HG02870 (cell line): ENCODE measurements at regions not wholly inside any gene's neighbourhood (a gene's known extent, or its start where the extent isn't known, plus 50 kb on each side); places are given as distances from the start of the nearest gene placed in this dataset.
"Not testable (repeated sequence)": the region's sequence is repeated elsewhere in the genome, so short reads cannot be mapped to it uniquely, and the experiment has no call there.

ENCODE experiments used
- ATAC-seq: cut with Tn5 transposase; IDR thresholded peaks from one replicate; pipeline ENCODE4 v1.9.1; 2021; ENCODE audit warnings: mild to moderate bottlenecking, moderate library complexity; ENCODE audit not compliant: unreplicated experiment

DNA sequence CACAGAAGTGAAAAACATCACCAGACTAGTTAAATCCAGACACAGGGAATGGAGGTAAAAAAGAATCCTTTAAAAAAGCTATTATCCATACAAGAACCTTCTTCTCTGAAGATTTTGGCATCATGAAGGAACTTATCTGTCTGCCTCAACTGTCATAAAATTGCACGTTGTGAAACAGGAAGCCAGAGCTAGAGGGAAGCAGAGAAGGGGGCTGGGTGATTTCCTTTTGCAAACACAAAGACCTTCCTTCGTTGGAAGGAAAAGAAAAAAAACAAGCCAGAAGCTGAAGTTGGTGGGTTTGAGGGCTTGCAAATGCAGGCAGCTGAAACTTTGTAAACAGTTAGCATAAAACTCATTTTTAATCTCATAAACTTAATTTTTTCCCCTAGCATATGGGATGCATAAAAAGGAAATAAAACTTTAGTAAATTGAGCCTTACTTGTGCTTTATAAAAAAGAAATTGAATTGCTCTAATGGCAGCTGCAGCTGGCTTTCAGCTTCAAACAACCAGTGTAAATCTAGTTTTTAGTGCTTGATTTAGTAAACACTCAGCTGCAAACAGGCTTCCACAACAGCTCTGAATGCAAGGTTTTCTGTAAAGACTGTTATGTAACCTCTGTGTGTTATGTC, 101.6 kb downstream of the OTUD1 start:
- ATAC-seq = no peak

- ATAC-seq = no peak
Measured at GRCh38 chr10:23543691-23544380, 105.0 kb downstream of the OTUD1 start.

GRCh38 chr10:23545866-23546265, 107.0 kb downstream of the OTUD1 start:
- not testable (repeated sequence) for ATAC-seq

GRCh38 chr10:23556727-23557440, 118.0 kb downstream of the OTUD1 start:
- no peak for ATAC-seq

DNA sequence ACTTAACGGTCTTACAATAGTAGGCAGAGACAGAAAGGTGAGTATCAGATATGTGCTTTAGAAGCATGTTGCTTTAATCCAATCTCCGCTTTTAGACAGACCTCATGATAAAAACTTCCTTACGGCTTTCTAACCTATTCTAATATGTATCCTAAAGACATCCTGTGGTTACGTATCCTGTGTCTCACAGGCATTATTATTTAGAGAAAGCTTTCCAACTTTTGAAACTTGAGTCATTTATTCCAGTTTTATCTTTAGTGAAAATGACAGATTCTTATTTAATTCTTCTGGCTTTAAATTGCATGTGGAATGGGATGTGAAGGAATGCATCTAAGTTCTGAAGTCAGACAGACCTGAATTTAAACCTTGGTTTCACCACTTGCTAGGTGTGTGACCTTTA, 118.9 kb downstream of the OTUD1 start:
- no peak for ATAC-seq

- ATAC-seq = no peak
Measured at GRCh38 chr10:23558361-23558799, 119.5 kb downstream of the OTUD1 start.

DNA sequence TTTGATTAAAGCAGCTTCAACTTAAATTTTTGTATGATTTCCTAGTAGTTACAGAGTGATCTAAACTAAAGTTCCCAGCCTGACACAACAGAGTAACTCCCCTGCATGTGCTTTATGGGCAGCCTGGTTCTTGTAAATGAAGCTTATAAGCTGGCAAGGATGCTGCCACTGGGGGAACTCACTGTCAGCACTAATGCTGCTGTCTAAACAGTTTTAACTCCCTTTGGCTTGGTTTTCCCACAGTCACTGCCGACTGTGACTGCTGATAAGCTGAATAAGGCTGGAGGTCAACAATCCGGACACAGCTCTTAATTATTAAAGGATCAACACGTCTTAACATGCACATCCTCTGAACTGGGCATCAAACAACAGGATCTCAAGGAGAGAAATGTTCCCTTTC, 130.1 kb downstream of the OTUD1 start:
- no peak for ATAC-seq

DNA sequence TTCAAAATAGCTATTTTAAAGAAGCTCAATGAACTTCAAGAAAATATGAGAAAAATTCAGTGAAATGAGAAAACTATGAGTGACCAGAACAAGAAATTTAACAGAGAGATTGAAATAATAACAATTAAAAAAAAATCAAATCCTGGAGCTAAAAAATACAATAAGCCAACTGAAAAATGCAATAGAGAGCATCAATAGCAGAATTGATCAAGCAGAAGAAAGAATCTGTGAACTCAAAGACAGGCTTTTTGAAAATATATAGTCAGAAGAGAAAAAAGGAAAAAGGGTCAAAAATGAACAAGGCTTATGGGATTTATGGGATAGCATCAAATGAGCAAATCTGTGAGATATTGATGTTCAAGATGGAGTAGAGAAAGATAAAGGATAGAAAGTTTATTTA, 133.0 kb downstream of the OTUD1 start:
- no peak for ATAC-seq

DNA sequence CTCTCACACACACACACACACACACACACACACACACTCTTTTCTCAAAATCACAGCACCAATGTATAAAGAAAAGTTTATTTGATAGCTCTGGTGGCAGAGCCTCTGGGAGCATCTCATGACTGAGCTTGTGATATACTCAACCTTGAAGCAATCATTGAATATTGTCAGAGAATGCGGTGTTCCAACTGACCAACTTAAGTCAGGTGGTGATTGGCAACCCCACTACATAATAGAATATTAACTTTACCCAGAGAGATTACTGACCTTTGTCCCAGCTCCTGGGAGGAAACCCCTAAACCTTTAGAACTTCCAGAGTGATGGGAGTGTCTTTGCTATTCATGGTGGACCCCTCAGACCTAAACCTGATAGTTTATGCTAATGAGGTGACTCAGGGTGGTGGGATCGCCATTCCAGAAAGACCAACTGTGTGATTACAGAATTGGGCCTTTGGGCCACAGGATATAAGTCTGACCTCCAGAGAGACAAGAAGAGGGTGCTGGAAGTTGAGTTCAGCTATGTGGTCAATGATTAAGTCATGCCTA, 143.1 kb downstream of the OTUD1 start:
- ATAC-seq = no peak

DNA sequence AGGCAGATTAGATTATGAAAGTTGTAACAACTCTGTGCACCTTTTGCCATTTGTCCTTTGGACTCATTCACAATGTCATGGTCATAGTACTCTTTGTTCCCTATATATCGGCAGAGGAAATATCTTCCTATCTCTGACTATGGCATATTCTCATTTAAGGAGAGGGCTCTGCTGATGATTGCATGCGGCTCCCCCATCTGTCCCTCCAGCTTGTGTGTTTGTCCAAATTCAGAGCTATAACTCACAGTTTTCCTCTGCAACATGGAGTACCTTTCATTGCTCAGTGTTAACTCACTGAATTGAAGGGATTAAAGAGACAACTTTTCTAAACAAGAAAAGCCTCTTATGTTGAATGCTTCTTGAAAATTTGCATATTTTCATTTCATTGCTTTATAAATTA, 145.5 kb downstream of the OTUD1 start:
- no peak for ATAC-seq

GRCh38 chr10:23585186-23585585, 146.3 kb downstream of the OTUD1 start:
- no peak for ATAC-seq

- no peak for ATAC-seq
Measured at GRCh38 chr10:23585666-23586065, 146.8 kb downstream of the OTUD1 start.

GRCh38 chr10:23595278-23595677, 156.4 kb downstream of the OTUD1 start:
- not testable (repeated sequence) for ATAC-seq

DNA sequence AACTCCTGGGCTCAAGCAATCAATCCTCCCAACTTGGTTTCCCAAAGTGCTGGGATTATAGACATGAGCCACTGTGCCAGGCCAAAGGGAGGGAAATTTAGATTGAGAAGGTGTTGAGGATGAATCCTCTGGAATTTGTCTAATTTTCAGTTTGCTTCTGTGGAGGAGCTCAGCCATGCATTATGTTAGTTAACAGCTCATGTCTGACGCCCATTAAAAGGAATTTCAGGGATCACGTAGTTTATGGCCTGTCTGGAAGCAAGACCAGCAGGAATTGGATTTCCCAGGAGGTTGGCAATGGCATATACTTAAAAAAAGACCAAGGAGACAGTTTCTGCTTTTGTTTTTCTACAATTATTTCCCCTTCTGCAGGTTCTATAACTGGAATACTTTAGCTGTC, 165.7 kb downstream of the OTUD1 start:
- ATAC-seq = no peak

DNA sequence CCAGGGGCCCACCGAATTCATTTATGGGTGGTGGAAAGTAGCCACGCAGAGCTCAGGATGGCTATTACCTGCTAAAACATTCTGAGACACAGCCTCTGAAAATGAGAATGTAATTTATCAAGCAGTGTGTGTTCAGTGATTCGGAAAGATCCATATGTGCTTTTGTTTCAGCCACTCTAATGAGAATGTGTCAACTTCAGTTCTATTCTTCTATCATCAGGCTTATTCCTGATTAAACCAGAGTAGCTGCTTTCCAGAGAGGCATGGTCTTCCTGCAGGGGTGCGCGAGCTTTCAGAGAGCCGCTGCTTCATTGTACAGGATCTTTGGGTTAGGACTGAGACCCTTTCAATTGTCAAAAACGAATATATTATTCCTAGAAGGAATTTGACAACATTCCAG, 167.6 kb downstream of the OTUD1 start:
- ATAC-seq = no peak

DNA sequence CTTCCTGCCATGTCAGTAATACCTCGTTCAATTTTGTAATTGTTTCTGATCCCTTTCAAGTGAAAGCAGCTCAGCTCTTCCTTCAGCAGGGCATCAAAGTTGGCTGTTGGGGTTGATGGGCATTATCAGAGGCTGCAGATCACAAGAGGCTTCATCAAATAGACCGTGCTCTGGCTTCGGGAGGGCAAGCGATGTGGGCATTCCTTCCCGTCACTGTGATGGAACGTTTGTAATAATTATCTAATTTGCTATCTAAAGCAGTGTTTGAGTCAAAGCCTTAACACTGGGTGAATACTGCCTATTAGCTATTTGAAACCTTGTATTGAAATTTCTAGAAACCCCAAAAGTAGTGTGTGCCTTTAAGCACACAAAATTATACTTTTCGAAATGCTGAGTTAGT, 170.1 kb downstream of the OTUD1 start:
- no peak for ATAC-seq

- no peak for ATAC-seq
Measured at GRCh38 chr10:23610626-23611307, 171.9 kb downstream of the OTUD1 start.

DNA sequence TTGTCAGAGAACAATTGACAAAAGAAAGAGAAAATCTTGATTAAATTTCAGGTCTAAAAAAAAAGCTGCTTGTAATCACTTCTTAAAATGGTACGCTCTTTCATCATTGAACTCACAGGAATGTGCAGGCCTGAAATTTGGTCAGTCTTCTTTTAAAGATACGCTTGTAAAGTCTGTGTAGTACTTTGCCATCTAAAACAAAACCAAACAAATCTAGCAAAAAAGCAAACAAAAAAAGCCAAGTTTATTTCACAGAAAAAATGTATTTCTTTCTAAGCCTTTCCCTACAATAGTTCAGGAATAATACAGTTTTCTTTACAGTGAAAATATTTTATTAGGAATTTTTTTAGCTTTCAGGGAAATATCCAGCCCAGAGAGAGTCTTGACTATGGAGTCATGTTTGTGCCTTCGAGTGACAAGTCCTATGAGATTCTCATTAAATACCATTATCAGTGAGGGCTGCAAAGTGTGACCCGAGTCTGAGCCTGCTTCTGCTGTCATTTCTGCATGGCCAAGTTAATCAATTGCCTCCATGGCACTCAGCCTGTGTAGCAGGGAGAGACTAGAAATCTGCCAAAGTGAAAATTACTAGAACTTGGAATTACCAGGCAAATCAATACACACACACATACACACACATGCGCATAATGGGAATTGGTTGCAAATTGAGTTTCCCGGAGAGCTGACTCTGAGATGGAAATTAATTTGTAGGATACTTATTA, 172.6 kb downstream of the OTUD1 start:
- ATAC-seq = no peak

- ATAC-seq = peak; percentile 62
Measured at GRCh38 chr10:23613900-23614299, 175.0 kb downstream of the OTUD1 start.

DNA sequence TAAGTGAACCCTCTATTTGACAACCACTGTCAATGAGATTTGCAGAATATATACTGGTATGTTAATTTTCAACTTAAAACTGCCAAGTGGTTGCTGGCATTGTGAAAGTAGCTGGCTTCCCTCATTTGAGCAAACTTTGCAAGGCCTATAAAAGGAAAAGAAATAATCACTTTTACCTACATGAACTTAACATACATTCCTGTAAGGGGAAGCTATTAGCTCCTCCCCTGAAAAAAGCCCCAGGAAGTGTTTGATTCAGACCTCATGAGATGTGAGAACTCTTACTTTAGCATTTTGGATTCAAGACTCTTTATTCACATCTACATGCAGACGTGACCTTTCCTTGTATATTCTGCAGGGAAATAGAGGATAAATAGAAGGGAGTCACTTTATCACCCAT, 175.6 kb downstream of the OTUD1 start:
- ATAC-seq = no peak

DNA sequence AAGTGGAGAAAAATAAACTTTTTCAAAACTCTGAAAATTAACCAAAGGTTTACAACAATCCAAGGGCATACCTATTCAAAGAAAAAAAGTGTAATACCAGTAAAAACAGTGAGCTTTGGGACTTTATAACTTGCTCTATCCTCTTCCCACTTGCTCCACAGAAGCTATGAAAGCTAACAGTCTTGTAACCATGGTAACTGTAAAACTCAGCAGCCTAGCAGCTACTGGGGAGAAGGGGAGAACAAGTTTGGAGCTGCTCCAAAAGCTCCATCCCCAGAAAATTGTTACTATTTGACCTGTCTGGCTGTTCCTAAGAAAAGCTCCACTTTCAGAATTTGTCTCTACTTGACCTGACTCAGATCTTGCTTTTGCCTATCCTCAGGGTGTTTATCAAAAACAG, 191.5 kb downstream of the OTUD1 start:
- ATAC-seq = no peak
